ENCODE measurements at regions not wholly inside any gene's neighbourhood (a gene's known extent, or its start where the extent isn't known, plus 50 kb on each side); places are given as distances from the start of the nearest gene placed in this dataset.

DNA sequence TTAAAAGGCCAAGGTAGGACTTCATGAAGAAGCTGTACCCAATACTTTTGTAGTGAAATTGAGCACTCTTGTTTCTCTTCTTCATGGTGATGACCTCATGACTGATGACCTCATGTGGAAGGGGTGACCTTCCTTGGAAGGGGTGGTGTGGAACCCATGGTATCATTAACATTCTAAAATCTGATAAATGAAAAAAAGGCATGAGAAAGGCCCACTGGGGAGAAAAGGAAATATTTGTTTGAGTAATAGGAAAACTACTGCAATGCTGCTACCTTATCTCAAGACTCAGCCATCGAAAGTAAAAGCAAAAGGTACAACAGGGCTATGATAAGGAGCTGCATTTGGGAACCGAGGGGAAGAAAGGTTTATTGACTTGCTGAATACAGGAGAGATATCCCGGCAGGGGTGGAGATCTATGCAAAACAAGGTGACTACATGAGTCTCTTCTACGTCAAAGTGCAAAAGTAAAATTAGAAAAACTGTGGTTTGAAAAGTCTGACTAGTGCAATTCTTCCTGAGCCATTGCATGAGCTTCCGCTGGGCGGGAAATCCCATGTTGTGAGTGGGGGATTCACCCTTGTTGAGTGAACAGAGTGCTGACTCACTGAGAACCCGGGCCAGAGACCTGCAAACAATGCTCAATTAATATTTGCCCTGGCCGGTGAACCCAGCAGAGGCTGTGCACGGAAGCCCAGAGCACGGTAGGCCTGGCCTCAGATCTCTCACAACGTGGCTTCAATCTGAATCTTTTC, 138.9 kb upstream of the RFC3 start:
- TF ChIP-seq, protein P1, sequence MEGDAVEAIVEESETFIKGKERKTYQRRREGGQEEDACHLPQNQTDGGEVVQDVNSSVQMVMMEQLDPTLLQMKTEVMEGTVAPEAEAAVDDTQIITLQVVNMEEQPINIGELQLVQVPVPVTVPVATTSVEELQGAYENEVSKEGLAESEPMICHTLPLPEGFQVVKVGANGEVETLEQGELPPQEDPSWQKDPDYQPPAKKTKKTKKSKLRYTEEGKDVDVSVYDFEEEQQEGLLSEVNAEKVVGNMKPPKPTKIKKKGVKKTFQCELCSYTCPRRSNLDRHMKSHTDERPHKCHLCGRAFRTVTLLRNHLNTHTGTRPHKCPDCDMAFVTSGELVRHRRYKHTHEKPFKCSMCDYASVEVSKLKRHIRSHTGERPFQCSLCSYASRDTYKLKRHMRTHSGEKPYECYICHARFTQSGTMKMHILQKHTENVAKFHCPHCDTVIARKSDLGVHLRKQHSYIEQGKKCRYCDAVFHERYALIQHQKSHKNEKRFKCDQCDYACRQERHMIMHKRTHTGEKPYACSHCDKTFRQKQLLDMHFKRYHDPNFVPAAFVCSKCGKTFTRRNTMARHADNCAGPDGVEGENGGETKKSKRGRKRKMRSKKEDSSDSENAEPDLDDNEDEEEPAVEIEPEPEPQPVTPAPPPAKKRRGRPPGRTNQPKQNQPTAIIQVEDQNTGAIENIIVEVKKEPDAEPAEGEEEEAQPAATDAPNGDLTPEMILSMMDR (conservative IDR thresholded peaks at IDR 0.05 in 1 of 2, IDR thresholded peaks at IDR 0.05 in 1 of 2; ENCODE audit: extremely low read depth in 1 of 2, insufficient read depth in 1 of 2, low read depth in 1 of 2, low read length in 2 of 2), result no peak
- no peak for TF ChIP-seq EZH2 (IDR thresholded peaks at IDR 0.05; ENCODE audit: borderline replicate concordance, low read length)
